Nephron progenitor cell (in vitro differentiated cells): ENCODE measurements at regions not wholly inside any gene's neighbourhood (a gene's known extent, or its start where the extent isn't known, plus 50 kb on each side); places are given as distances from the start of the nearest gene placed in this dataset.

Experiments
- DNase-seq: peaks from one replicate; pipeline ENCODE4 v3.0.0; 2021
- H3K27ac Mint-ChIP-seq: 2 replicates; pipeline ENCODE4 v1.8.0; 2021; ENCODE audit warnings: mild to moderate bottlenecking, moderate library complexity, mixed read lengths
- H3K27me3 Mint-ChIP-seq: 2 replicates; pipeline ENCODE4 v1.8.0; 2021; ENCODE audit warnings: mild to moderate bottlenecking, low read depth, mixed read lengths; ENCODE audit not compliant: poor library complexity
- H3K36me3 Mint-ChIP-seq: 2 replicates; pipeline ENCODE4 v1.8.0; 2021; ENCODE audit warnings: low read depth, mixed read lengths
- H3K4me1 Mint-ChIP-seq: 2 replicates; pipeline ENCODE4 v1.8.0; 2021; ENCODE audit warnings: mixed read lengths
- H3K4me3 Mint-ChIP-seq: 2 replicates; pipeline ENCODE4 v1.8.0; 2021; ENCODE audit warnings: mild to moderate bottlenecking, moderate library complexity, mixed read lengths
- H3K9me3 Mint-ChIP-seq: 2 replicates; pipeline ENCODE4 v1.8.0; 2021; ENCODE audit warnings: mild to moderate bottlenecking, moderate library complexity, mixed read lengths
- TF ChIP-seq, protein P1 (sequence below): fragments of 200-600 bp; sonication (generic); IDR thresholded peaks from 2 replicates; pipeline ENCODE4 v1.5.0; 2021; ENCODE audit warnings: antibody characterized with exemption

DNA sequence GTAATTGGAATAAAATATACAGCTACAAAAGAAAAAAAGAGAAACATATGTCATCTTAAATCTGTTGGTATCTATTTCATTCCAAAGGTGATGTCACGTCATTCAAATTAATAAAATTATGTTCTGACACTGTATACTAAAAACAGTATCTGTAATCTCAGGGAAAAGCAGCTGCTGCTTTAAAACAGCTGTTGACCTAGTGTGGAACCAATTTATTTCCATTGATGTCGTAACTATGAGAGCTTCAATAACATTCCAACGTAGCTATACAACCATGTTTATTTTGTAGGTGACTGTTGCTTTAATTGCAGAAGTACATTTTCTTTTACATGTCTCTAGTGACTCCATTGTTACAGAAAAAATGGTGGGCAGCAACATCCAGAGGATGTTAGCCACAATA lies 571.7 kb downstream of the RPS29 start:
- H3K9me3 Mint-ChIP-seq: no peaks in the 10 kb centered on the region
- H3K27ac Mint-ChIP-seq: no peak overlapping the region
- no peaks in the 10 kb centered on the region for H3K36me3 Mint-ChIP-seq
- H3K4me1 Mint-ChIP-seq: no peaks in the 10 kb centered on the region
- TF ChIP-seq, protein P1, sequence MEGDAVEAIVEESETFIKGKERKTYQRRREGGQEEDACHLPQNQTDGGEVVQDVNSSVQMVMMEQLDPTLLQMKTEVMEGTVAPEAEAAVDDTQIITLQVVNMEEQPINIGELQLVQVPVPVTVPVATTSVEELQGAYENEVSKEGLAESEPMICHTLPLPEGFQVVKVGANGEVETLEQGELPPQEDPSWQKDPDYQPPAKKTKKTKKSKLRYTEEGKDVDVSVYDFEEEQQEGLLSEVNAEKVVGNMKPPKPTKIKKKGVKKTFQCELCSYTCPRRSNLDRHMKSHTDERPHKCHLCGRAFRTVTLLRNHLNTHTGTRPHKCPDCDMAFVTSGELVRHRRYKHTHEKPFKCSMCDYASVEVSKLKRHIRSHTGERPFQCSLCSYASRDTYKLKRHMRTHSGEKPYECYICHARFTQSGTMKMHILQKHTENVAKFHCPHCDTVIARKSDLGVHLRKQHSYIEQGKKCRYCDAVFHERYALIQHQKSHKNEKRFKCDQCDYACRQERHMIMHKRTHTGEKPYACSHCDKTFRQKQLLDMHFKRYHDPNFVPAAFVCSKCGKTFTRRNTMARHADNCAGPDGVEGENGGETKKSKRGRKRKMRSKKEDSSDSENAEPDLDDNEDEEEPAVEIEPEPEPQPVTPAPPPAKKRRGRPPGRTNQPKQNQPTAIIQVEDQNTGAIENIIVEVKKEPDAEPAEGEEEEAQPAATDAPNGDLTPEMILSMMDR: no peak
- H3K27me3 Mint-ChIP-seq: no peaks in the 10 kb centered on the region
- DNase-seq: no peak
- H3K4me3 Mint-ChIP-seq: no peak overlapping the region

DNA sequence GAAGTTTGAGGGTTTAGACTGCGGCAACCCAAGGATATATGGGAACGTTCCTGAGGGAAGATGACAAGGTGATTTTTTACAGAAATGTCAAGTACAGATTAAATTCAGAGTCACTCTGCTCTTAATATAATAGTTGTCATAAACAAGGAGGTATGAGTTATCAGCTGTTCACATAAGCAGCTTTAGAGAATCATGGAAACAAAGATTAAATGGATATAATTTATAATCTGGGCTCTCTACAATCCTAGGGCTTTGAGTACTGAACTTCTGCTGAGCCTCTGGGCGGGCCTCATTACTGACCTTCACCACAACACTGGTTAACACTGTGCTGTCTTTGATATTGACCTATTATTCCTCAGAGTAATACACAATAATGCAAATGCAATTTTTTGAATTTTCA lies 577.8 kb downstream of the RPS29 start:
- TF ChIP-seq, protein P1: no peak
- Mint-ChIP-seq H3K36me3 (no peaks in the 10 kb centered on the region), H3K27ac (no peak overlapping the region), H3K9me3 (no peaks in the 10 kb centered on the region), H3K4me3 (no peak overlapping the region), H3K27me3 (peaks cover 4% of the 10 kb centered on the region), H3K4me1 (no peaks in the 10 kb centered on the region)
- DNase-seq: no peak

DNA sequence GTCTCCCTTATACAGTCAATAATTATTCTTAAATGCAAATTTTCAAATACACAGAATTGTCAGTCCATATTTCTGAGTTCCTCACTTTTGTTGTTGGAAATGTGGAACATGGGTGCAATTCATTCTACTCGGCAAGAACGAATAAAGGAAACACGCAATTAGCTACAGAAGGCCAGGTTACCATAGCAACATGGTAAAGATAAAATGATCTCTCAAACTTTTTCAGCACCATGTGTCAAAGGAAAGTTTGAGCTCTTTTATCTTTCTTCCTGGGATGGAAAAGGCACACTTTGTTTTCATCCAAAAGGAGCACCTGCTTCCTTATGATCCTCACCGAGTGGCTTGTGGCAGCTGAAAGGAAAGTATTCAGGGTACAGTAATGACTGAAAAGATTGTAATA lies 595.0 kb downstream of the RPS29 start:
- no peaks in the 10 kb centered on the region for H3K4me1 Mint-ChIP-seq
- H3K27ac Mint-ChIP-seq: no peak overlapping the region
- TF ChIP-seq, protein P1: no peak
- no peaks in the 10 kb centered on the region for H3K9me3 Mint-ChIP-seq
- H3K27me3 Mint-ChIP-seq: peaks cover 5% of the 10 kb centered on the region
- H3K36me3 Mint-ChIP-seq: no peaks in the 10 kb centered on the region
- DNase-seq: no peak
- no peak overlapping the region for H3K4me3 Mint-ChIP-seq

DNA sequence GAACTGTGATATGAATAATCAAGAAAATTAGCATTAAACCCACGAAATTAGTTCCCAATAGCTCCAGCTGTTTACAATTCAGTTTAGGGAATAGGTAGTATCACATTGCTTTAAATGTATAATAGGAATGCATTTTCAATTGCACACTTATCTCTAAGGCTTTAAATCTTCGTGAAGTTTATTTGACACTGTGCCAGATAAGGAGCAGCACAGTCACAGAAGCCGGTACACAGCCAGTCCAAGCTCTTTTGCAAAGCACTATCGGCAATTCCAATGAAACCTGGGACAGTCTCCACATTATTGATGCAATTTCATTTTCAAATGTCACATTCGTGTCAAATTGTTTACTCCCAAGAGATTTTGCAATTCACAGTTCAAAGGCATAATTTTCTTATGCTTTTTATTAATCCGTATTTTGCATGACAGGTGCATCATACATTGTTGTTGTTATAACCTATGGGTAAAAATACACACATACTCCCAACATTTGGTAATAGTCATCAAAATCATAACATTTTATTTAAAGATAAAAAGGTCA lies 602.8 kb downstream of the RPS29 start:
- no peaks in the 10 kb centered on the region for H3K36me3 Mint-ChIP-seq
- H3K4me3 Mint-ChIP-seq: no peak overlapping the region
- no peak overlapping the region for H3K27ac Mint-ChIP-seq
- DNase-seq: no peak
- no peaks in the 10 kb centered on the region for H3K9me3 Mint-ChIP-seq
- no peaks in the 10 kb centered on the region for H3K4me1 Mint-ChIP-seq
- H3K27me3 Mint-ChIP-seq: no peaks in the 10 kb centered on the region
- TF ChIP-seq, protein P1: no peak

DNA sequence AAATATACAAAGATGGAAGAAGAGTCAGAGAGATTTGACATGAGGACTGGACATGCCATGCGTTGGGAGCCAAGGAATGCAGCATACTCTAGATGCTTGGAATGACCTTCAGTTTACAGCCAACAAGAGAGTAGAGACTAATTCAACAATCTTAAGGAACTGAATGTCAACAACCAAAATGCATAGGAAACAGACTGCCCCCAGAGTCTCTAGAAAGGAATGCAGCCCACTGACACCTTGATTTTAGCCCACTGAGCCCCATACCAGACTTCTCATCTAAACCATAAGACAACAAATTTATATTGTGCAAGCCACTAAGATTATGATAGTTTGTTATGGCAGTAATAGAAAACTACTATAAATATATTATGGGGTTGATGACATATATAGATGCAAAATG lies 611.2 kb downstream of the RPS29 start:
- TF ChIP-seq, protein P1: peak; percentile 17
- Mint-ChIP-seq H3K4me1 (no peaks in the 10 kb centered on the region), H3K36me3 (no peaks in the 10 kb centered on the region), H3K27me3 (no peaks in the 10 kb centered on the region), H3K9me3 (no peaks in the 10 kb centered on the region), H3K27ac (no peak overlapping the region), H3K4me3 (no peak overlapping the region)
- no peak for DNase-seq

DNA sequence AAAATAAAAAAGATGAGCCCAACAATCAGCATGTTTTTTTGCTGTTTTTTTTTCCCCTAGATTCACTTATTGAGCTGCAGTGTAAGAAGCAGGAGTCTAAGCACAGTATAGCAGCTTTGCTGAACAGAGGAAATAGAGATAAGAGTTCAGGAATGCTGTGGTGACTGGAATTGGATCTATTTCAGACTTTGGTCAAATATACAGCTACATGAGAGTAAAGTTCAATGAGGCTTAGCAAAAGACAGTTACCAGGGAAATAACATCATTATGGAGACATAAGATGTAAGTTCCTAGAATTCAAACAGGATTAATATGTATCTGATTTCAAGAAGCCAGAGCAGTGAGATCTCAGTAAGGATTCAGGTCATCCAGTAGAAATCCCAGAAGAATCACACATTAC lies 613.0 kb downstream of the RPS29 start:
- H3K27ac Mint-ChIP-seq: no peak overlapping the region
- TF ChIP-seq, protein P1: no peak
- DNase-seq: no peak
- no peaks in the 10 kb centered on the region for H3K36me3 Mint-ChIP-seq
- no peak overlapping the region for H3K4me3 Mint-ChIP-seq
- H3K9me3 Mint-ChIP-seq: no peaks in the 10 kb centered on the region
- H3K4me1 Mint-ChIP-seq: no peaks in the 10 kb centered on the region
- H3K27me3 Mint-ChIP-seq: no peaks in the 10 kb centered on the region
